Ureter (tissue), 1 donor: ENCODE measurements at regions not wholly inside any gene's neighbourhood (a gene's known extent, or its start where the extent isn't known, plus 50 kb on each side); places are given as distances from the start of the nearest gene placed in this dataset.
"Not testable (repeated sequence)": the region's sequence is repeated elsewhere in the genome, so short reads cannot be mapped to it uniquely, and the experiment has no call there.

ENCODE experiments used
- DNase-seq: peaks from one replicate; pipeline ENCODE4 v3.0.0-alpha.2; 2020; ENCODE audit warnings: low spot score
- donor health status: DM: yes; HTN: yes; CAD: no.

DNA sequence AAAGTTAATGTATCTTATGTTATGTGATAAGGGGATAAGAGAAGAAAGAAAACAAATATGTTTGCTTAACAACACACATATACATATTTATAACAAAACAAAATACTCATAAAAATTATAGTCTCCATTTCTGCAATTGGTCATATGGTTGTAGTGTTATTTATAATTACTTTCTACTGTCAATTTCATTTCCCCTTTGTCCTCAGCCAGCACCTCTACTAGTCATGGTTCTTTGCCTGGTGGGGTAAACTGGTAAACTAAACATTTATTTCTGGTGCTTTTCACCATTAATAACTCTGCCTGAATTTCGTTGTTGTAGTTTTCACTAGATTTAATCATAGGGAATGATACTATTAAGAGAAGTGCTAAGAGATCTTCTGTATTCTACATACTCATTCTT is 88.0 kb upstream of the ALCAM start:
- DNase-seq = no peak

DNA sequence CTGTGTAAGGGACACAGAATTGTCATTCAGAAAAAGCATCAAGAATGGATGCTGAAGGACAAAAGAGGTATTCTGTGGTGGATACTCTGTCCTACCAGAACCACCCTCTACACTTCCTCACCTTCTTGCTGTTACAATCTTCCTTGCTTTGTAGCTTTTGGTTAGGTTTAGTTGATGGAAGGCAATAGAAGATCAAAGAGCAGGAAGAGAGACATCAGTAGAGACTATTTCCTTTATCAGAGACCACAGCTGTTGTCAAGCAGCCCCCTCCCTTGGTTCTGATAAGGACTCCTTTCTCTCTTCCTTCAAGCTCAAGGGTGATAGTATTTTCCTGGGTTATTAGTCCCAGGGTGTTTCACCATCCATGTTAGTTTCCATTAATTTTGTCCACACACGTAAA is 84.7 kb upstream of the ALCAM start:
- DNase-seq = no peak

DNA sequence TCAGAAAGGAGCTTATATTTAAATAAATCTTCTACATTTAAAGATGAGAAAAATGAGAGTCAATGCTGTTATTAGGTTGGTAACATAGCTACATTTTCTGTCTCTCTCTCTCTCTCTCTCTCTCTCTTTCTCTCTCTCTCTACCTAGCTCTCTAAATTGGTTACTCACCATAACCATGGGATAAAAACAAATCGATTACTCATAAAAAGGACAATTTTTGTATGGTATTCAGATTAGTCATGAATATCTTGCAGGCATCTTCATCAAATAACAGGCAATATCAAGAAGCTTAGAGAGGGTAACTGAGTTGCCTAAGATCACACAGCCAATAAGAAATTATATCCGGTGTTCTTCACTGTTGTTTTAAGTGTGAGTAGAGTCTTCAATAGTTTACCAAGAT is 81.8 kb upstream of the ALCAM start:
- no peak for DNase-seq

DNA sequence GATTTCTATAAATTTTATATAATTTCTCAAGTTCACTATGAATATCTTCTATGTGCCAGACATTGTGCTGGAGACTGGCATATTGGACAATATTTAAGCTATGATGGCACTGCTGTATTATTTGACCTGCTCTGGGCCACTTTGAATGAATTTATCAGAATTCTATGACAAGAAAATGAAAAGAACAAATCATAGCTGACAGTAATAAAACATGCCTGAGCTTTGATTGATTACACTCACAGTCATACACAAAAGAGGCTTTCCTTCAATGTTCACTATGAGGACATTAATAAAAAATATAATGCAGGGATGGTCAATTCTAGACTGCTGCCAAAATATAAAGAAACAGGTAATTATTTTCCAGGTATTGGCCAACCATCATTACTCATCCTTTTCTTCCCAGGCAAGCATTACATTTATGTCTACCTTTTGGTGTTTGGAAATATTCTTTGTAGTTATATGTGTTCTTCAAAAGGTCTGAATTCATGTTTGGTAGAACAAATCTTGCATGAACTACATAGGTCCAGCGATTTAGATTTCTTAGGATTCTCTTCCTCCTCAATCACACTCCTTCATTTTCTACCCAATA is 81.0 kb upstream of the ALCAM start:
- no peak for DNase-seq

DNA sequence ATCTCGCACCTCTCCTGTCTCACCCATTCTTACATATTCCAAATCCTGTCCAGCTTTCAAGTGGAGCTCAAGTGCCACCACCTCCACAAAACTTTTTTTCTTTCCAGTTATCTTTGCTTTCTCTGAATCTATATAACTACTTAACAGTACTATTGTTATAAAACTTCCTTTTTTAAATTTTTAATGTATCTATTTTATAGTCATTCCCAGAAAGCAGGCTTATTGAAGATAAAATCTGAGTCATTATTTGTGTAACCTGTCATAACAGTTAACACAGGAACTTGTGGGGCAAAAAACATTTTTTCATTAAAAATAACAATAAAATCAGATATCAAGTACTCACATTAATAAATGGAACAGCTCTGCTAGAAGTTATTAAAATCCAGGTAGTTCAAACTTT is 73.3 kb upstream of the ALCAM start:
- no peak for DNase-seq

DNA sequence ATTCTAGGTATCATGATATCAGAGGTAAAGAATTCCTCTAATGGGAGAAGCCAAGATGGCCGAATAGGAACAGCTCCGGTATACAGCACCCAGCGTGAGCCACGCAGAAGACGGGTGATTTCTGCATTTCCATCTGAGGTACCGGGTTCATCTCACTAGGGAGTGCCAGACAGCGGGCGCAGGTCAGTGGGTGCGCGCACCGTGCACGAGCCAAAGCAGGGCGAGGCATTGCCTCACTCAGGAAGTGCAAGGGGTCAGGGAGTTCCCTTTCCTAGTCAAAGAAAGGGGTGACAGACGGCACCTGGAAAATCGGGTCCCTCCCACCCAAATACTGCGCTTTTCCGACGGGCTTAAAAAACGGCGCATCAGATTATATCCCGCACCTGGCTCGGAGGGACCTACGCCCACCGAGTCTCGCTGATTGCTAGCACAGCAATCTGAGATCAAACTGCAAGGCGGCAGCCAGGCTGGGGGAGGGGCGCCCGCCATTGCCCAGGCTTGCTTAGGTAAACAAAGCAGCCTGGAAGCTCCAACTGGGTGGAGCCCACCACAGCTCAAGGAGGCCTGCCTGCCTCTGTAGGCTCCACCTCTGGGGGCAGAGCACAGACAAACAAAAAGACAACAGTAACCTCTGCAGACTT is 70.4 kb upstream of the ALCAM start:
- DNase-seq = not testable (repeated sequence)

DNA sequence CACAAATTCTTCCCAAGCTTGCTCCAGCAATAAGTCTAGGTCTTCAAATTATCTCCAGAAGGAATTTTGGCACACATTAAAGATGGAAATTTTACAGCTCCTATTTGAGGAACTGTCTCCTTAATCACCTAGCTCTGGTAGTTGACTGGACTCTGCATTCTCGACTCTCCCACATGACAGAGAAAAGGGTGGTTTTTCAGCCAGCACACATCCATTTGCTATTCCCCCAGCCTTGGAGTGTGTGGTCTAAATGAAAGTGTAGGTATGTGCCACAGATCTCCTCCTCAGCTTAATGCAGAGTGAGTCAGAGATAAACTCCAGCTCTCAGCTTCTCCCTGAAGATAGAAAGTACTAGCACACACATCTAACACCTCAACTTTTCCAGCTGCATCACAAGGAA is 62.2 kb upstream of the ALCAM start:
- no peak for DNase-seq

DNA sequence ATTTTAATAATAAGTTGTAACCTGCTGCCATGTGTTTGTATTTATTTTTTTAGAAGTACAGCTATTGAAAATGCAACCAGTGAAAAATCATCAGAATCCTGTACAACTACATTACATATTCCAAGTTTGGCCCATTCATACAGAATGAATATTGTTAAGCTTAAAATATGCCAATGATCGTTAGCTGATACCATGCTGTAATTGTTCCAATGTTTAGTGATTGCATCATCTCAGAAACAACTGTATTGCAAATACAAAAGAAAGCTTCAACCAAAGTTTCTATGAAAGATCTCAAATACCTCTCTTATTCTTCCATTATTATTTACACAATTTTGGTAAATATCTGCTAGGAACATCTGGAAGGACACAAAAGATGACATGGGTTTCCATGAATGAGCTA is 51.6 kb upstream of the ALCAM start:
- DNase-seq = no peak

DNA sequence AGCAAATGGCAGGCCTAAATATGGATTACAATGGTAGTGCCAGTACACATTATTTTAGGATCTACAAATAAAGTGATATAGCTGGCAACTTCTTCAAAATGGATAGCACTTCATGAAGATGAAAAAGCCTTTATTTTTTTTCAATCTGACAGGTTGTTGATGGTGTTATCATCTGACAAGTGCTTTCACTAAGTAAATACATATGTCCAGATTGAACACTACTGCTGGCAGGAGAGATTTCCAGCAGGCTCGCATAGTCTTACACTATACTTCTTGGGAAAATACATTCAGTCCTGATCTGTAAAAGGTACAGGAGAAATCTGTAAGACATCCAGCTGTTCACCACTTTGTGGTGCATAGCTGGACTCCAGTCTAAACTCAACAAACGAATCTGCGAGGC is 50.9 kb upstream of the ALCAM start:
- no peak for DNase-seq

DNA sequence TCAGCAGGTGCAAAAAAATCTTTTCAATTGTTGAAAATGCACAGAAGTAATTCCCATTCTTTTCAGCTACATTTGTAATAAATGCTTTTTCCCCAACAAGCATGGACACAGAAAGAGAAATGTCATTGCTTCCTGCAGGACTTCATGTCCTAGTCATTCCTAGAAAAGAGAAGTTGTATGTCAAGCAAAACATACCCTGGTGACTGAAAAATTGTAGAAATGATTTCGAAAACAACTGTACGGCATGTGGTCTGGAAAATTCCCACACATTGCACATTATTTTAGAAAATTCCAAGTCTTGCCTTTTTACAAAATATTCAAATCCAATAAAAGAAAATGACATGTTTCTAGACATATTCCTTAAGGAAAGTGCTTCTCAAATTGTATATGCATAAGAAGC is 50.4 kb upstream of the ALCAM start:
- DNase-seq = no peak
